ENCODE measurements at regions not wholly inside any gene's neighbourhood (a gene's known extent, or its start where the extent isn't known, plus 50 kb on each side); places are given as distances from the start of the nearest gene placed in this dataset.

DNA sequence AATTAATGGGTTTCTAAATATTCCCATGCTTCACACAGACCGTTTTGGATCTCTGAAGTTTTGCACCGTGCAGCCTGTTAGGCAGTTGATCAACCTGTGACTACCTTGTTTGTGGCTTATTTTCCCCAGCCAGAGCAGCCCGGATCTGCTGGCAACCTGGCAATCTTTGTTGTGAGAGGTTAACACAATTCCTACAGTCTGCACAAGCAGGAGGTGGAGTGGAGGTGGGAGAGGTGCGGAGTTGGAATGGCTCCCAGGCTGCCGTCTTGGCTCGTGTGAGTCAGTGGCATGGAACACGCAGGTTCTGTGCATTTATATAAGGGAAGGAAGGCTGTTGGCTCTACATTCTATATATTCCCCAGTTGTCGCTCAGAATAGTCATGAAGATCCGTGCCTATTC lies 70.9 kb upstream of the STOX2 start:
- no peak for ATAC-seq
- Mint-ChIP-seq H3K4me3 (no peak overlapping the region), H3K27ac (no peak overlapping the region)

GRCh38 chr4:183837222-183837621 lies 67.9 kb upstream of the STOX2 start:
- Mint-ChIP-seq H3K27me3 (ENCODE audit: insufficient read depth, low read depth, poor library complexity) (peaks cover 13% of the 10 kb centered on the region), H3K4me3 (no peak overlapping the region), H3K4me1 (peaks cover 8% of the 10 kb centered on the region), H3K9me3 (no peaks in the 10 kb centered on the region), H3K27ac (no peak overlapping the region), H3K36me3 (ENCODE audit: low read depth) (no peaks in the 10 kb centered on the region)
- Histone ChIP-seq H3K36me3 (ENCODE audit: insufficient read depth) (no peaks in the 10 kb centered on the region), H3K27me3 (ENCODE audit: insufficient read depth) (no peaks in the 10 kb centered on the region), H3K9me2 (ENCODE audit: insufficient read depth) (no peaks in the 10 kb centered on the region), H4K20me1 (replicated peaks; ENCODE audit: insufficient read depth) (no peaks in the 10 kb centered on the region), H3F3A (replicated peaks; ENCODE audit: low read depth) (no peaks in the 10 kb centered on the region), H3K4me3 (no peak overlapping the region), H2AFZ (no peak overlapping the region), H3K4me2 (no peak overlapping the region), H3K4me1 (ENCODE audit: insufficient read depth) (no peaks in the 10 kb centered on the region), H3K27ac (ENCODE audit: low read depth) (no peak overlapping the region), H3K79me2 (replicated peaks; ENCODE audit: insufficient read depth) (no peaks in the 10 kb centered on the region)
- DNase-seq (ENCODE audit: low spot score) (no peak), ATAC-seq (no peak)
- TF ChIP-seq ETS1 (IDR thresholded peaks at IDR 0.05), result no peak
- TF ChIP-seq CREB1 (CRISPR knock-in tag; IDR thresholded peaks at IDR 0.05; ENCODE audit: low read depth), result no peak
- no peak for TF ChIP-seq NANOG (IDR thresholded peaks at IDR 0.05; ENCODE audit: borderline replicate concordance)
- no peak for TF ChIP-seq ZNF331 (CRISPR knock-in tag; IDR thresholded peaks at IDR 0.05; ENCODE audit: low read depth)
- TF ChIP-seq REST (IDR thresholded peaks at IDR 0.05; ENCODE audit: unreplicated experiment), result no peak
- TF ChIP-seq CTCF (conservative IDR thresholded peaks at IDR 0.05; ENCODE audit: low read depth in 2 of 2), result no peak
- no peak for TF ChIP-seq EZH2phosphoT487 (IDR thresholded peaks at IDR 0.05; ENCODE audit: unreplicated experiment)
- TF ChIP-seq EZH2 (IDR thresholded peaks at IDR 0.05; ENCODE audit: low read depth, unreplicated experiment), result no peak
- TF ChIP-seq POLR2AphosphoS5 (IDR thresholded peaks at IDR 0.05; ENCODE audit: low read depth), result no peak
- TF ChIP-seq ZNF114 (CRISPR knock-in tag; IDR thresholded peaks at IDR 0.05), result no peak

More for the DNA sequence above, 70.9 kb upstream of the STOX2 start:
- Histone ChIP-seq H4K20me1 (replicated peaks; ENCODE audit: insufficient read depth) (no peaks in the 10 kb centered on the region), H3K79me2 (replicated peaks; ENCODE audit: insufficient read depth) (no peaks in the 10 kb centered on the region), H3K36me3 (ENCODE audit: insufficient read depth) (no peaks in the 10 kb centered on the region), H2AFZ (no peak overlapping the region), H3K27ac (ENCODE audit: low read depth) (no peak overlapping the region), H3K9me2 (ENCODE audit: insufficient read depth) (no peaks in the 10 kb centered on the region), H3K27me3 (ENCODE audit: insufficient read depth) (no peaks in the 10 kb centered on the region), H3K4me2 (no peak overlapping the region), H3F3A (replicated peaks; ENCODE audit: low read depth) (no peaks in the 10 kb centered on the region), H3K4me1 (ENCODE audit: insufficient read depth) (no peaks in the 10 kb centered on the region), H3K4me3 (no peak overlapping the region)
- H3K36me3 Mint-ChIP-seq (ENCODE audit: low read depth), result no peaks in the 10 kb centered on the region
- TF ChIP-seq CTCF (conservative IDR thresholded peaks at IDR 0.05; ENCODE audit: low read depth in 2 of 2) (no peak), EZH2phosphoT487 (IDR thresholded peaks at IDR 0.05; ENCODE audit: unreplicated experiment) (no peak), POLR2AphosphoS5 (IDR thresholded peaks at IDR 0.05; ENCODE audit: low read depth) (no peak), EZH2 (IDR thresholded peaks at IDR 0.05; ENCODE audit: low read depth, unreplicated experiment) (no peak), CREB1 (CRISPR knock-in tag; IDR thresholded peaks at IDR 0.05; ENCODE audit: low read depth) (no peak)
- peaks cover 8% of the 10 kb centered on the region for H3K27me3 Mint-ChIP-seq (ENCODE audit: insufficient read depth, low read depth, poor library complexity)
- H3K4me1 Mint-ChIP-seq, result peaks cover 11% of the 10 kb centered on the region
- no peak for DNase-seq (ENCODE audit: low spot score)
- H3K9me3 Mint-ChIP-seq, result no peaks in the 10 kb centered on the region
